ENCODE measurements at regions not wholly inside any gene's neighbourhood (a gene's known extent, or its start where the extent isn't known, plus 50 kb on each side); places are given as distances from the start of the nearest gene placed in this dataset.

DNA sequence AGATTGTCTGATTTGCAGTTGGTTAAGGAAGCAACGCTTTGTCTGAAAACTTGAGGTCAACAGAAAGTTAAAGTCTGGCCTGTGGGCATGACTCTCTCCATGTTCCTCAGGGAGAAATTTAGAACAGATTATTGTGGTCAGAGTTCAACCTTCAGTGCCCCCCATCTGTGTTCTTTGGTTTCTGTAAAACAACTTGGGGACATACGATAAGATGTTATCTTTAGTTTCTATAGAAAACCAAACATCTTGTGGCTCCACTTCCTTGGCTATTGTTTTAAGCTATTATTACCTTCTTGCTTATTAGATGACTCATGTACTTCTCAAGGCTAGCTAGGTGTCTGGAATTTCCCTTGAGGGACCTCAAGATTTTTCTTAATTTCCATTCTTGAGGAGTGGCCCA lies 507.7 kb downstream of the PDHA2 start:
- H3K79me2 ChIP-seq (ENCODE audit: insufficient read depth, low read length) = no peaks in the 10 kb centered on the region
- intact Hi-C loops (cut with micrococcal nuclease) = loop anchor here (10.0 kb wide), 1 partner anchor 513 kb away; no protein-coding TSS in a partner anchor
- no peaks in the 10 kb centered on the region; the same call in 1 of the 2 replicates for H3K9me2 ChIP-seq (ENCODE audit: insufficient read depth)
- ChIA-PET RAD21 (ENCODE audit: low non-redundant PET in 1 of 2, low total read pairs in 2 of 2, uncharacterized antibody in 2 of 2, unreplicated experiment in 2 of 2) (no interaction called here), CTCF (no interaction called here), POLR2A (no interaction called here)
- H3K4me2 ChIP-seq (ENCODE audit: low read length) = no peak overlapping the region
- H3K36me3 ChIP-seq (ENCODE audit: control insufficient read depth in 1 of 2, insufficient read depth in 2 of 2, low read length in 2 of 2) = no peaks in the 10 kb centered on the region
- H3K27ac ChIP-seq (ENCODE audit: low read depth, low read length) = no peak overlapping the region
- no peak overlapping the region for H2AFZ ChIP-seq (ENCODE audit: low read depth, low read length, poor library complexity, severe bottlenecking)
- H3K27me3 ChIP-seq (ENCODE audit: insufficient read depth, low read length) = no peaks in the 10 kb centered on the region
- TF ChIP-seq ZFX (IDR thresholded peaks at IDR 0.05) (no peak), RAD21 (IDR thresholded peaks at IDR 0.05; ENCODE audit: low read depth) (no peak), CBX3 (IDR thresholded peaks at IDR 0.05; ENCODE audit: low read depth) (no peak), POLR2A (IDR thresholded peaks at IDR 0.05; ENCODE audit: borderline replicate concordance, extremely low read depth, insufficient read depth, insufficient read length) (no peak), EZH2 (IDR thresholded peaks at IDR 0.05) (no peak), ELF1 (IDR thresholded peaks at IDR 0.05; ENCODE audit: borderline replicate concordance, low read depth) (no peak), ZNF274 (IDR thresholded peaks at IDR 0.05; ENCODE audit: low read depth, low read length) (no peak), SRF (IDR thresholded peaks at IDR 0.05; ENCODE audit: low read depth) (no peak), FOSL1 (IDR thresholded peaks at IDR 0.05; ENCODE audit: low read depth) (no peak), YY1 (IDR thresholded peaks at IDR 0.05; ENCODE audit: extremely low read depth, insufficient replicate concordance, low read depth, low read length) (no peak), JUND (IDR thresholded peaks at IDR 0.05) (no peak), SIN3A (IDR thresholded peaks at IDR 0.05; ENCODE audit: low read depth) (no peak), POLR2AphosphoS5 (IDR thresholded peaks at IDR 0.05; ENCODE audit: low read depth, low read length) (no peak), CEBPB (IDR thresholded peaks at IDR 0.05; ENCODE audit: low read depth) (no peak)
- TF ChIP-seq, protein P1, sequence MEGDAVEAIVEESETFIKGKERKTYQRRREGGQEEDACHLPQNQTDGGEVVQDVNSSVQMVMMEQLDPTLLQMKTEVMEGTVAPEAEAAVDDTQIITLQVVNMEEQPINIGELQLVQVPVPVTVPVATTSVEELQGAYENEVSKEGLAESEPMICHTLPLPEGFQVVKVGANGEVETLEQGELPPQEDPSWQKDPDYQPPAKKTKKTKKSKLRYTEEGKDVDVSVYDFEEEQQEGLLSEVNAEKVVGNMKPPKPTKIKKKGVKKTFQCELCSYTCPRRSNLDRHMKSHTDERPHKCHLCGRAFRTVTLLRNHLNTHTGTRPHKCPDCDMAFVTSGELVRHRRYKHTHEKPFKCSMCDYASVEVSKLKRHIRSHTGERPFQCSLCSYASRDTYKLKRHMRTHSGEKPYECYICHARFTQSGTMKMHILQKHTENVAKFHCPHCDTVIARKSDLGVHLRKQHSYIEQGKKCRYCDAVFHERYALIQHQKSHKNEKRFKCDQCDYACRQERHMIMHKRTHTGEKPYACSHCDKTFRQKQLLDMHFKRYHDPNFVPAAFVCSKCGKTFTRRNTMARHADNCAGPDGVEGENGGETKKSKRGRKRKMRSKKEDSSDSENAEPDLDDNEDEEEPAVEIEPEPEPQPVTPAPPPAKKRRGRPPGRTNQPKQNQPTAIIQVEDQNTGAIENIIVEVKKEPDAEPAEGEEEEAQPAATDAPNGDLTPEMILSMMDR (IDR thresholded peaks at IDR 0.05 in 2 of 3, conservative IDR thresholded peaks at IDR 0.05 in 1 of 3; ENCODE audit: borderline replicate concordance in 1 of 3, insufficient read depth in 1 of 3, low read depth in 2 of 3, low read length in 2 of 3) = no peak
- TF ChIP-seq, protein P2, sequence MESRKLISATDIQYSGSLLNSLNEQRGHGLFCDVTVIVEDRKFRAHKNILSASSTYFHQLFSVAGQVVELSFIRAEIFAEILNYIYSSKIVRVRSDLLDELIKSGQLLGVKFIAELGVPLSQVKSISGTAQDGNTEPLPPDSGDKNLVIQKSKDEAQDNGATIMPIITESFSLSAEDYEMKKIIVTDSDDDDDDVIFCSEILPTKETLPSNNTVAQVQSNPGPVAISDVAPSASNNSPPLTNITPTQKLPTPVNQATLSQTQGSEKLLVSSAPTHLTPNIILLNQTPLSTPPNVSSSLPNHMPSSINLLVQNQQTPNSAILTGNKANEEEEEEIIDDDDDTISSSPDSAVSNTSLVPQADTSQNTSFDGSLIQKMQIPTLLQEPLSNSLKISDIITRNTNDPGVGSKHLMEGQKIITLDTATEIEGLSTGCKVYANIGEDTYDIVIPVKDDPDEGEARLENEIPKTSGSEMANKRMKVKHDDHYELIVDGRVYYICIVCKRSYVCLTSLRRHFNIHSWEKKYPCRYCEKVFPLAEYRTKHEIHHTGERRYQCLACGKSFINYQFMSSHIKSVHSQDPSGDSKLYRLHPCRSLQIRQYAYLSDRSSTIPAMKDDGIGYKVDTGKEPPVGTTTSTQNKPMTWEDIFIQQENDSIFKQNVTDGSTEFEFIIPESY (IDR thresholded peaks at IDR 0.05; ENCODE audit: extremely low read depth, insufficient replicate concordance, low read length) = no peak
- ATAC-seq (no peak), DNase-seq (ENCODE audit: low read depth, low spot score) (no peak)
- H3K9me3 ChIP-seq (ENCODE audit: control insufficient read depth in 1 of 2, insufficient read depth in 1 of 2, low read depth in 1 of 2, low read length in 2 of 2) = no peaks in the 10 kb centered on the region
- no TSS peak for BruUV-seq (replicated peaks)
- no peaks in the 10 kb centered on the region for H4K20me1 ChIP-seq (ENCODE audit: insufficient read depth)
- no peak overlapping the region for H3K4me3 ChIP-seq (replicated peaks in 1 of 2; ENCODE audit: low read depth in 1 of 2, low read length in 2 of 2)
- H3K4me1 ChIP-seq (ENCODE audit: control insufficient read depth in 1 of 2, insufficient read depth in 2 of 2, low read length in 2 of 2) = no peaks in the 10 kb centered on the region
- H3K9ac ChIP-seq (ENCODE audit: low read length) = no peak overlapping the region
